ENCODE measurements at regions not wholly inside any gene's neighbourhood (a gene's known extent, or its start where the extent isn't known, plus 50 kb on each side); places are given as distances from the start of the nearest gene placed in this dataset.

DNA sequence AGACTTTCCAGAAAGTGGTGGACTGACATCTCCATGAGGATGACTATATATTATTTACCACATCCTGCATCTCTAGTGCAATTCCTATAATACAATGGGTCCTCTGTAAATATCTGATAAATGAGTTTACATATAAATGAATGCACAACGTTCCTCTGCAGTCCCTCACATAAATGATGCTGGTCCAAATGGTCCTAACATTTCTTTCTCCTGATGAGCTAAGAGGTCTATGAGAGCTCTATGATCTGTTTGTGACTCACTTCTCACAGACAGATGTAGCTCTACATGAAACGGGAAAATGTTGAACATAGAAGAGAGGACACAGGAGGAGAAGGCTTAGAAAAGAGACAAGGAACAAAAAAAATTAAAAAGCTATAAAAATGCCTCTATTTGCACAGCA lies 201.2 kb upstream of the PIK3C3 start:
- Histone ChIP-seq H3K4me3 (no peak overlapping the region), H3K27ac (no peak overlapping the region), H3K9me3 (no peaks in the 10 kb centered on the region), H3K36me3 (no peaks in the 10 kb centered on the region), H3K4me1 (ENCODE audit: insufficient read depth) (no peaks in the 10 kb centered on the region), H3K27me3 (no peaks in the 10 kb centered on the region)
- WGBS, 3 donors = 56 to 78% (median 67%) methylated on average over 2 of the region's 2 CpGs
- DNase-seq = no peak
- intact Hi-C loops (cut with DNase I) = no loop called here
- TF ChIP-seq, protein P1, sequence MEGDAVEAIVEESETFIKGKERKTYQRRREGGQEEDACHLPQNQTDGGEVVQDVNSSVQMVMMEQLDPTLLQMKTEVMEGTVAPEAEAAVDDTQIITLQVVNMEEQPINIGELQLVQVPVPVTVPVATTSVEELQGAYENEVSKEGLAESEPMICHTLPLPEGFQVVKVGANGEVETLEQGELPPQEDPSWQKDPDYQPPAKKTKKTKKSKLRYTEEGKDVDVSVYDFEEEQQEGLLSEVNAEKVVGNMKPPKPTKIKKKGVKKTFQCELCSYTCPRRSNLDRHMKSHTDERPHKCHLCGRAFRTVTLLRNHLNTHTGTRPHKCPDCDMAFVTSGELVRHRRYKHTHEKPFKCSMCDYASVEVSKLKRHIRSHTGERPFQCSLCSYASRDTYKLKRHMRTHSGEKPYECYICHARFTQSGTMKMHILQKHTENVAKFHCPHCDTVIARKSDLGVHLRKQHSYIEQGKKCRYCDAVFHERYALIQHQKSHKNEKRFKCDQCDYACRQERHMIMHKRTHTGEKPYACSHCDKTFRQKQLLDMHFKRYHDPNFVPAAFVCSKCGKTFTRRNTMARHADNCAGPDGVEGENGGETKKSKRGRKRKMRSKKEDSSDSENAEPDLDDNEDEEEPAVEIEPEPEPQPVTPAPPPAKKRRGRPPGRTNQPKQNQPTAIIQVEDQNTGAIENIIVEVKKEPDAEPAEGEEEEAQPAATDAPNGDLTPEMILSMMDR (IDR thresholded peaks at IDR 0.05) = no peak
- TF ChIP-seq POLR2A (IDR thresholded peaks at IDR 0.05) (no peak), EP300 (IDR thresholded peaks at IDR 0.05) (no peak)

DNA sequence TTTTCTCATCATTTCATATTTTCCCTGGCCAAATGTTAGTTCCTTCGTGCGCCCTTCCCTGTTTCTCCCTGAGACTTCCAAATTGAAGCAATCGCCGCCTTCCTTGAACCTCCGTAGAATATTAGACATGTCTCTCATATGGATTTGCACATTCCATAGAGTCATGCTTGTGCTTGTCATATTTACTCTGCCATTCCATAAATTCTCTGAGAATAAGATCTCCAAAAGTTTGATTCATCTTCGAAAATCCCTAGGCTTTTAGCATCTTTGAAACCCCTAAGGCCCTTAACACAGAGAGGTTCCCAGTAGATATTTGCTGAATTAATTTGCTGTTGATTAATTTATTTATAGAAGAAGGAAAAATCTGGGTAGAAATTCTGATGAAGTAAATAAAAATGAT lies 202.2 kb upstream of the PIK3C3 start:
- Histone ChIP-seq H3K27me3 (no peaks in the 10 kb centered on the region), H3K36me3 (no peaks in the 10 kb centered on the region), H3K27ac (no peak overlapping the region), H3K4me3 (no peak overlapping the region), H3K9me3 (no peaks in the 10 kb centered on the region), H3K4me1 (ENCODE audit: insufficient read depth) (no peaks in the 10 kb centered on the region)
- TF ChIP-seq, protein P1 (IDR thresholded peaks at IDR 0.05) = no peak
- TF ChIP-seq POLR2A (IDR thresholded peaks at IDR 0.05) (no peak), EP300 (IDR thresholded peaks at IDR 0.05) (no peak)
- no peak for DNase-seq
- WGBS, 3 donors = 92 to 97% (median 93%) methylated on average over 6 of the region's 6 CpGs
- intact Hi-C loops (cut with DNase I) = no loop called here

DNA sequence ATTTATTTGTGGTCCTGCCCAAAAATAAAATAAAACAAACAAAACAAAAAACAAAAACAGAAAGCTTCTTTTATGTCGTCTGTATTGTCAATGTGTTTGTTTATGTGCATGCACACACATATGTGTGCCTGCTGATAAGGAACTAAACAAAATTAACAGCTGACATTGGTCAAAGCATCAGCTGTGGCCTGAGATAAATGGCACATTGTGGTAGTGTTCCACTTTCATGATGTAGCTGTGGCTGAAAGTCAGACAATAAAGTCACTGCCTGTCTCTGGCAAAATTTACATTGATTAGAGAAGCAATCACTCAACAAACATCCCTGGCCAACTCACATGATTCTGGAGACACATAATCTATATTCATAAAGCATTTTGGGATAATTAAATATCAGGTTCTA lies 203.4 kb upstream of the PIK3C3 start:
- no peaks in the 10 kb centered on the region for H3K36me3 ChIP-seq
- WGBS, 3 donors = 22 to 30% (median 30%) methylated on average over 1 of the region's 1 CpG
- no peaks in the 10 kb centered on the region for H3K9me3 ChIP-seq
- intact Hi-C loops (cut with DNase I) = no loop called here
- H3K4me1 ChIP-seq (ENCODE audit: insufficient read depth) = no peaks in the 10 kb centered on the region
- TF ChIP-seq, protein P1 (IDR thresholded peaks at IDR 0.05) = no peak
- no peak for TF ChIP-seq EP300 (IDR thresholded peaks at IDR 0.05)
- TF ChIP-seq POLR2A (IDR thresholded peaks at IDR 0.05) = no peak
- no peaks in the 10 kb centered on the region for H3K27me3 ChIP-seq
- no peak overlapping the region for H3K4me3 ChIP-seq
- no peak for DNase-seq
- no peak overlapping the region for H3K27ac ChIP-seq

DNA sequence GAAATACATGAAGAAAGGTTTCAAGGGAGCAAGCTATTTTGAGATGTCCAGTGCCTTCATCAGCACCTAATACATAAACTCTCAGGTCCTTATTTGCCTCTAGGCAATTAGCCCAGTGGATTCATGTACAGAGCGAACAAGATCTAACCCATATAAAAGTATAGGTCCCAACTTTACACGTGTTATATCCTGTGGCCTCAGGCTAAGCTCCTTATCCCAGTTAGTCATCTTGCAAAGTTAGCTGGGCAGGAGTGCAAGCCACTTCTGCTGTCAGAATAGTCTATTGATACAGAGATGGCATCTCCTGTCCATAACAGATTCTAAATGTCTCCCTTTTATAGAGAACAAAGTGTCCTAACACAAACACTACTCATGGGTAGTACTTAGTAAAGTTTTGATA lies 203.9 kb upstream of the PIK3C3 start:
- 85 to 94% (median 87%) methylated on average over 2 of the region's 2 CpGs for WGBS, 3 donors
- H3K36me3 ChIP-seq = no peaks in the 10 kb centered on the region
- DNase-seq = no peak
- TF ChIP-seq, protein P1 (IDR thresholded peaks at IDR 0.05) = no peak
- no peak for TF ChIP-seq POLR2A (IDR thresholded peaks at IDR 0.05)
- TF ChIP-seq EP300 (IDR thresholded peaks at IDR 0.05) = no peak
- H3K27ac ChIP-seq = no peak overlapping the region
- intact Hi-C loops (cut with DNase I) = no loop called here
- no peak overlapping the region for H3K4me3 ChIP-seq
- H3K27me3 ChIP-seq = no peaks in the 10 kb centered on the region
- no peaks in the 10 kb centered on the region for H3K4me1 ChIP-seq (ENCODE audit: insufficient read depth)
- no peaks in the 10 kb centered on the region for H3K9me3 ChIP-seq

Measured in ovary (tissue), 7 donors.